ENCODE measurements at regions not wholly inside any gene's neighbourhood (a gene's known extent, or its start where the extent isn't known, plus 50 kb on each side); places are given as distances from the start of the nearest gene placed in this dataset.

- no peak for ATAC-seq
- no peak for TF ChIP-seq CREB5 (CRISPR knock-in tag; IDR thresholded peaks at IDR 0.05; ENCODE audit: low read depth)
- no peak for TF ChIP-seq ISL1 (CRISPR knock-in tag; IDR thresholded peaks at IDR 0.05)
- no peak for TF ChIP-seq ZNF565 (CRISPR knock-in tag; conservative IDR thresholded peaks at IDR 0.05; ENCODE audit: low read depth)
- no peak for TF ChIP-seq ESRRG (CRISPR knock-in tag; IDR thresholded peaks at IDR 0.05)
- TF ChIP-seq ZNF70 (CRISPR knock-in tag; IDR thresholded peaks at IDR 0.05) = no peak
- no peak for TF ChIP-seq ZFP30 (CRISPR knock-in tag; IDR thresholded peaks at IDR 0.05)
- TF ChIP-seq POU6F1 (CRISPR knock-in tag; IDR thresholded peaks at IDR 0.05; ENCODE audit: borderline replicate concordance, low read depth) = no peak
- no peak for TF ChIP-seq RARB (CRISPR knock-in tag; IDR thresholded peaks at IDR 0.05)
- no peak for TF ChIP-seq ZFP3 (CRISPR knock-in tag; IDR thresholded peaks at IDR 0.05)
- no peak for TF ChIP-seq TSHZ2 (CRISPR knock-in tag; IDR thresholded peaks at IDR 0.05)
These were observed 308.1 kb upstream of the ZFHX3 start for GRCh38 chr16:73355981-73356380.

GRCh38 chr16:73354434-73354833, 306.5 kb upstream of the ZFHX3 start:
- TF ChIP-seq ZFP3 (CRISPR knock-in tag; IDR thresholded peaks at IDR 0.05) = no peak
- no peak for TF ChIP-seq CSRNP3 (CRISPR knock-in tag; IDR thresholded peaks at IDR 0.05)
- TF ChIP-seq CSDC2 (CRISPR knock-in tag; IDR thresholded peaks at IDR 0.05) = no peak
- TF ChIP-seq TCF4 (CRISPR knock-in tag; IDR thresholded peaks at IDR 0.05; ENCODE audit: borderline replicate concordance) = no peak
- no peak for TF ChIP-seq POU6F1 (CRISPR knock-in tag; IDR thresholded peaks at IDR 0.05; ENCODE audit: borderline replicate concordance, low read depth)
- TF ChIP-seq TOX (CRISPR knock-in tag; IDR thresholded peaks at IDR 0.05; ENCODE audit: borderline replicate concordance) = no peak
- no peak for ATAC-seq

GRCh38 chr16:73350707-73351452, 303.0 kb upstream of the ZFHX3 start:
- no peak for ATAC-seq
- TF ChIP-seq POU6F1 (CRISPR knock-in tag; IDR thresholded peaks at IDR 0.05; ENCODE audit: borderline replicate concordance, low read depth) (no peak), OSR1 (CRISPR knock-in tag; IDR thresholded peaks at IDR 0.05) (no peak), BACH2 (CRISPR knock-in tag; IDR thresholded peaks at IDR 0.05; ENCODE audit: borderline replicate concordance) (no peak), ISL1 (CRISPR knock-in tag; IDR thresholded peaks at IDR 0.05) (no peak), TOX (CRISPR knock-in tag; IDR thresholded peaks at IDR 0.05; ENCODE audit: borderline replicate concordance) (no peak), CSDC2 (CRISPR knock-in tag; IDR thresholded peaks at IDR 0.05) (no peak), GLIS3 (CRISPR knock-in tag; IDR thresholded peaks at IDR 0.05) (no peak), PATZ1 (CRISPR knock-in tag; IDR thresholded peaks at IDR 0.05; ENCODE audit: borderline replicate concordance) (no peak), ZFP30 (CRISPR knock-in tag; IDR thresholded peaks at IDR 0.05) (no peak), CSRNP3 (CRISPR knock-in tag; IDR thresholded peaks at IDR 0.05) (no peak)

Data from SK-N-SH treated with all-trans-retinoic acid at 6 μM for 48 hours (cell line).